GM23338 (cell line): ENCODE measurements at regions not wholly inside any gene's neighbourhood (a gene's known extent, or its start where the extent isn't known, plus 50 kb on each side); places are given as distances from the start of the nearest gene placed in this dataset.

ENCODE experiments used
- ATAC-seq: fragments of 200-7000 bp; cut with Tn5 transposase; 3 replicates; pipeline ENCODE4 v1.9.1; 2020
- DNase-seq: peaks from one replicate; pipeline ENCODE4 v3.0.0-alpha.2; 2015; ENCODE audit warnings: low spot score
- H2AFZ ChIP-seq: fragments of 200-600 bp; sonication (generic); 2 replicates; pipeline ENCODE4 v1.8.0; 2016; ENCODE audit warnings: antibody characterized with exemption, mild to moderate bottlenecking, moderate library complexity
- H3F3A ChIP-seq: fragments of 200-600 bp; sonication (generic); replicated peaks from 2 replicates; pipeline ENCODE4 v1.8.0; 2017; ENCODE audit warnings: antibody characterized with exemption, mixed run types, low read depth
- H3K27ac ChIP-seq: fragments of 200-600 bp; sonication (generic); 2 replicates; pipeline ENCODE4 v1.6.1; 2016; ENCODE audit warnings: low read depth
- H3K27me3 ChIP-seq: fragments of 200-600 bp; sonication (generic); 2 replicates; pipeline ENCODE4 v1.8.0; 2016; ENCODE audit warnings: mild to moderate bottlenecking, mixed run types, moderate library complexity; ENCODE audit not compliant: insufficient read depth
- H3K36me3 ChIP-seq: fragments of 200-600 bp; sonication (generic); 2 replicates; pipeline ENCODE4 v1.8.0; 2016; ENCODE audit warnings: mild to moderate bottlenecking; ENCODE audit not compliant: insufficient read depth
- H3K4me1 ChIP-seq: fragments of 200-600 bp; sonication (generic); 2 replicates; pipeline ENCODE4 v1.8.0; 2016; ENCODE audit warnings: mild to moderate bottlenecking, moderate library complexity; ENCODE audit not compliant: insufficient read depth
- H3K4me2 ChIP-seq: fragments of 200-600 bp; sonication (generic); 2 replicates; pipeline ENCODE4 v1.7.1; 2017; ENCODE audit warnings: mixed run types
- H3K4me3 ChIP-seq: fragments of 200-600 bp; sonication (generic); 2 replicates; pipeline ENCODE4 v1.6.1; 2016; ENCODE audit warnings: mixed run types
- H3K79me2 ChIP-seq: fragments of 200-600 bp; sonication (generic); replicated peaks from 2 replicates; pipeline ENCODE4 v1.8.0; 2017; ENCODE audit warnings: mild to moderate bottlenecking; ENCODE audit not compliant: insufficient read depth
- H3K9me2 ChIP-seq: fragments of 200-600 bp; sonication (generic); 2 replicates; pipeline ENCODE4 v1.8.0; 2017; ENCODE audit not compliant: insufficient read depth
- H4K20me1 ChIP-seq: fragments of 200-600 bp; sonication (generic); replicated peaks from 2 replicates; pipeline ENCODE4 v1.8.0; 2017; ENCODE audit warnings: mild to moderate bottlenecking; ENCODE audit not compliant: insufficient read depth
- H3K27ac Mint-ChIP-seq: 2 replicates; pipeline ENCODE4 v1.8.0; 2020; ENCODE audit warnings: inconsistent platforms, mild to moderate bottlenecking, moderate library complexity, mixed read lengths
- H3K27me3 Mint-ChIP-seq: 3 replicates; pipeline ENCODE4 v1.8.0; 2022; ENCODE audit warnings: low read depth, mild to moderate bottlenecking, moderate library complexity, mixed read lengths, inconsistent platforms; ENCODE audit not compliant: insufficient read depth, poor library complexity
- H3K36me3 Mint-ChIP-seq: 3 replicates; pipeline ENCODE4 v1.8.0; 2021; ENCODE audit warnings: low read depth, mild to moderate bottlenecking, inconsistent platforms, moderate library complexity, mixed read lengths
- H3K4me1 Mint-ChIP-seq: 3 replicates; pipeline ENCODE4 v1.8.0; 2020; ENCODE audit warnings: mild to moderate bottlenecking, inconsistent platforms, mixed read lengths
- H3K4me3 Mint-ChIP-seq: 3 replicates; pipeline ENCODE4 v1.8.0; 2021; ENCODE audit warnings: moderate library complexity, mild to moderate bottlenecking, inconsistent platforms, mixed read lengths
- H3K9me3 Mint-ChIP-seq: 3 replicates; pipeline ENCODE4 v1.8.0; 2020; ENCODE audit warnings: moderate library complexity, mild to moderate bottlenecking, inconsistent platforms, mixed read lengths
- CREB1 ChIP-seq: fragments of 250-450 bp; sonication (Bioruptor Pico); IDR thresholded peaks from 2 replicates; pipeline ENCODE4 v1.5.0; 2020; ENCODE audit warnings: low read depth, mild to moderate bottlenecking, moderate library complexity
- CTCF ChIP-seq, 2 experiments: fragments of 200-600 bp in 1 of 2; sonication (generic) in 1 of 2; conservative IDR thresholded peaks; 2 replicates each; pipeline versions ENCODE4 v1.5.1 to v1.6.1; 2016 to 2017; ENCODE audit warnings: antibody characterized with exemption in 2 of 2, low read depth in 2 of 2, mild to moderate bottlenecking in 2 of 2, moderate library complexity in 1 of 2
- EZH2 ChIP-seq: fragments of 200-600 bp; sonication (generic); IDR thresholded peaks from one replicate; pipeline ENCODE4 v1.8.0; 2017; ENCODE audit warnings: antibody characterized with exemption, mild to moderate bottlenecking, low read depth; ENCODE audit not compliant: unreplicated experiment
- JUNB ChIP-seq: IDR thresholded peaks from one replicate; pipeline ENCODE4 v1.6.1; 2016; ENCODE audit warnings: antibody characterized with exemption; ENCODE audit not compliant: unreplicated experiment
- POLR2AphosphoS5 ChIP-seq: IDR thresholded peaks from 2 replicates; pipeline ENCODE4 v1.6.1; 2016; ENCODE audit warnings: antibody characterized with exemption, low read depth
- REST ChIP-seq: IDR thresholded peaks from one replicate; pipeline ENCODE4 v1.6.1; 2018; ENCODE audit warnings: antibody characterized with exemption; ENCODE audit not compliant: unreplicated experiment
- STAT1 ChIP-seq: IDR thresholded peaks from one replicate; pipeline ENCODE4 v1.6.1; 2016; ENCODE audit warnings: antibody characterized with exemption; ENCODE audit not compliant: unreplicated experiment
- ZNF114 ChIP-seq: fragments of 250-450 bp; sonication (Bioruptor Pico); IDR thresholded peaks from 2 replicates; pipeline ENCODE4 v1.5.0; 2020; ENCODE audit warnings: mild to moderate bottlenecking, moderate library complexity
- ZNF331 ChIP-seq: fragments of 250-450 bp; sonication (Bioruptor Pico); IDR thresholded peaks from 2 replicates; pipeline ENCODE4 v1.5.0; 2020; ENCODE audit warnings: low read depth, mild to moderate bottlenecking, moderate library complexity

GRCh38 chr3:99348451-99348850, 289.9 kb upstream of the COL8A1 start (continued):
- TF ChIP-seq REST = no peak
- no peak for TF ChIP-seq JUNB
- no peak for TF ChIP-seq POLR2AphosphoS5
- TF ChIP-seq CREB1 (CRISPR knock-in tag) = no peak
- TF ChIP-seq ZNF331 (CRISPR knock-in tag) = no peak

- no peaks in the 10 kb centered on the region for H3K9me2 ChIP-seq
- no peaks in the 10 kb centered on the region for H3K9me3 Mint-ChIP-seq
- H3K36me3 ChIP-seq = no peaks in the 10 kb centered on the region
- H2AFZ ChIP-seq = no peak overlapping the region
- no peaks in the 10 kb centered on the region for H3F3A ChIP-seq
- H3K27ac Mint-ChIP-seq = no peak overlapping the region
- H3K27ac ChIP-seq = no peak overlapping the region
- no peaks in the 10 kb centered on the region for H3K4me1 ChIP-seq
- H3K4me2 ChIP-seq = no peak overlapping the region
- no peak overlapping the region for H3K4me3 Mint-ChIP-seq
- ATAC-seq = no peak
- no peak for TF ChIP-seq CTCF (conservative IDR thresholded peaks at IDR 0.05; ENCODE audit: low read depth in 2 of 2)
- no peak for TF ChIP-seq CREB1 (CRISPR knock-in tag)
- no peak for TF ChIP-seq STAT1
- TF ChIP-seq REST = no peak
- TF ChIP-seq EZH2 = no peak
- no peak for TF ChIP-seq ZNF114 (CRISPR knock-in tag)
- no peaks in the 10 kb centered on the region for H3K36me3 Mint-ChIP-seq
- H3K79me2 ChIP-seq = no peaks in the 10 kb centered on the region
- no peaks in the 10 kb centered on the region for H3K4me1 Mint-ChIP-seq
- no peaks in the 10 kb centered on the region for H3K27me3 Mint-ChIP-seq
- H4K20me1 ChIP-seq = no peaks in the 10 kb centered on the region
- DNase-seq = no peak
- no peaks in the 10 kb centered on the region for H3K27me3 ChIP-seq
- no peak overlapping the region for H3K4me3 ChIP-seq
Measured at GRCh38 chr3:99344216-99344615, 294.2 kb upstream of the COL8A1 start.
